Naive thymus-derived CD4-positive, alpha-beta T cell (primary cell): ENCODE measurements at regions not wholly inside any gene's neighbourhood (a gene's known extent, or its start where the extent isn't known, plus 50 kb on each side); places are given as distances from the start of the nearest gene placed in this dataset.

Experiments
- ATAC-seq: fragments of 150-1000 bp; cut with Tn5 transposase; 2 replicates; pipeline ENCODE4 v1.10.0; 2021; ENCODE audit warnings: mild to moderate bottlenecking, moderate library complexity
- CTCF ChIA-PET: fragments of 350-600 bp; sonication (Branson Sonifier 250); formaldehyde crosslinking; loops from one replicate; lab custom pipeline; 2021; ENCODE audit warnings: antibody characterized with exemption; lab: Charles Lee
- POLR2A ChIA-PET: fragments of 350-600 bp; sonication (Branson Sonifier 250); formaldehyde crosslinking; loops from one replicate; lab custom pipeline; 2021; ENCODE audit warnings: antibody characterized with exemption, inconsistent platforms; lab: Charles Lee
- DNase-seq, 9 donors: peaks; one replicate each; pipeline versions ENCODE4 v3.0.0 to v3.0.0-alpha.2; 2020 to 2022; ENCODE audit warnings: mixed read lengths in 1 of 9
- H3K27ac ChIP-seq: one replicate; pipeline ENCODE4 v1.7.0; 2013; ENCODE audit warnings: mild to moderate bottlenecking, low read depth, low read length, moderate library complexity
- H3K27me3 ChIP-seq, 2 donors: one replicate each; pipeline ENCODE4 v1.7.0; 2013; ENCODE audit warnings: low read length in 2 of 2, mild to moderate bottlenecking in 2 of 2, moderate library complexity in 2 of 2; ENCODE audit not compliant: control insufficient read depth in 2 of 2, insufficient read depth in 2 of 2
- H3K36me3 ChIP-seq, 3 experiments: 1 replicate in 2 of 3; 2 replicates in 1 of 3; pipeline ENCODE4 v1.7.0; 2013; ENCODE audit warnings: low read length in 3 of 3, mild to moderate bottlenecking in 3 of 3, moderate library complexity in 1 of 3; ENCODE audit not compliant: insufficient read depth in 3 of 3, control insufficient read depth in 2 of 3
- H3K4me1 ChIP-seq, 2 donors: one replicate each; pipeline ENCODE4 v1.7.0; 2013; ENCODE audit warnings: low read length in 2 of 2, mild to moderate bottlenecking in 2 of 2, moderate library complexity in 1 of 2; ENCODE audit not compliant: control insufficient read depth in 2 of 2, insufficient read depth in 2 of 2
- H3K4me3 ChIP-seq: 2 replicates; pipeline ENCODE4 v1.7.0; 2013; ENCODE audit warnings: mild to moderate bottlenecking, low read length
- H3K9me3 ChIP-seq, 3 experiments: 1 replicate in 2 of 3; 2 replicates in 1 of 3; pipeline ENCODE4 v1.7.0; 2013; ENCODE audit warnings: low read length in 3 of 3; ENCODE audit not compliant: control insufficient read depth in 2 of 3
- H3K27ac Mint-ChIP-seq, 9 donors: one replicate each; pipeline ENCODE4 v1.8.0; 2020 to 2022; ENCODE audit warnings: mixed read lengths in 9 of 9, mild to moderate bottlenecking in 8 of 9, moderate library complexity in 5 of 9, inconsistent platforms in 2 of 9
- H3K27me3 Mint-ChIP-seq, 5 donors: one replicate each; pipeline ENCODE4 v1.8.0; 2021 to 2022; ENCODE audit warnings: mixed read lengths in 5 of 5, mild to moderate bottlenecking in 1 of 5
- H3K36me3 Mint-ChIP-seq, 5 donors: one replicate each; pipeline ENCODE4 v1.8.0; 2020 to 2022; ENCODE audit warnings: mixed read lengths in 5 of 5, mild to moderate bottlenecking in 3 of 5, inconsistent platforms in 1 of 5
- H3K4me1 Mint-ChIP-seq, 7 donors: one replicate each; pipeline ENCODE4 v1.8.0; 2020 to 2022; ENCODE audit warnings: mixed read lengths in 7 of 7, mild to moderate bottlenecking in 3 of 7, inconsistent platforms in 1 of 7
- H3K4me3 Mint-ChIP-seq, 10 donors: one replicate each; pipeline ENCODE4 v1.8.0; 2020 to 2022; ENCODE audit warnings: mild to moderate bottlenecking in 10 of 10, mixed read lengths in 10 of 10, moderate library complexity in 6 of 10, inconsistent platforms in 2 of 10
- H3K9me3 Mint-ChIP-seq, 11 donors: one replicate each; pipeline ENCODE4 v1.8.0; 2020 to 2022; ENCODE audit warnings: mixed read lengths in 11 of 11, mild to moderate bottlenecking in 4 of 11, inconsistent platforms in 1 of 11, moderate library complexity in 1 of 11
- intact Hi-C, 2 donors: fragments of 100-400 bp; cut with micrococcal nuclease; formaldehyde crosslinking; loops; one replicate each; pipeline ENCODE4 v1.15.1; 2023

DNA sequence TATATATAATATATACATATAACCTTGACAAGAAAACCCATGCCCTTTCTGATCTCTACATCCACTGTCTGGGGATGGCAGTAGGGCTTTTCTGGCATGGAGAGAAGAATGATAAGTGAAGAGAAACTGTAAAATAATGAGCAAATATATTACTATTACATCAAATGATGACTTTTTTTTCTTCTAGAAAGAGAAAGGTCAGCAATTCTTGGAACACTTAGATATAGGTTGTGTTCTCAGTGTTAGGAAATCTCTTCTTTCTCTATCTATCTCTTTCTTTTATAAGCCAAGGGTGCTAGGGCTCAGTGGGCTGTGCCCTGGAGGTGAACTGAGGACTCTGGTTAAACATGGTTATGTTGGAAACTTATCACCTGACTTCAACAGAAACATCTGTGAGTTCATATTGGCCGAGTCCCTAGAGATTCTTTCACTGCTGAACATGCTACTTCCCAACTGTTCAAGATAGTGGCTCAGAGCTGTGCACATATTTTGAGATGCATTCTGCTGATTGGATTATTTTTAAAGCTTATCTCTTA is 265.1 kb downstream of the GBA3 start:
- DNase-seq (no peak), ATAC-seq (no peak)
- Histone ChIP-seq H3K4me3 (no peak overlapping the region), H3K9me3 (no peaks in the 10 kb centered on the region), H3K36me3 (no peaks in the 10 kb centered on the region), H3K27me3 (no peaks in the 10 kb centered on the region), H3K27ac (no peak overlapping the region), H3K4me1 (no peaks in the 10 kb centered on the region)
- no peak overlapping the region for H3K4me3 Mint-ChIP-seq
- H3K36me3 Mint-ChIP-seq = no peaks in the 10 kb centered on the region
- H3K9me3 Mint-ChIP-seq = peaks cover 0 to 5% (median 0%) of the 10 kb centered on the region in 11 donors
- ChIA-PET POLR2A (no interaction called here), CTCF (no interaction called here)
- H3K4me1 Mint-ChIP-seq = no peaks in the 10 kb centered on the region
- intact Hi-C loops = no loop called here
- H3K27ac Mint-ChIP-seq = no peak overlapping the region
- H3K27me3 Mint-ChIP-seq = peaks cover 0 to 6% (median 0%) of the 10 kb centered on the region in 5 donors

DNA sequence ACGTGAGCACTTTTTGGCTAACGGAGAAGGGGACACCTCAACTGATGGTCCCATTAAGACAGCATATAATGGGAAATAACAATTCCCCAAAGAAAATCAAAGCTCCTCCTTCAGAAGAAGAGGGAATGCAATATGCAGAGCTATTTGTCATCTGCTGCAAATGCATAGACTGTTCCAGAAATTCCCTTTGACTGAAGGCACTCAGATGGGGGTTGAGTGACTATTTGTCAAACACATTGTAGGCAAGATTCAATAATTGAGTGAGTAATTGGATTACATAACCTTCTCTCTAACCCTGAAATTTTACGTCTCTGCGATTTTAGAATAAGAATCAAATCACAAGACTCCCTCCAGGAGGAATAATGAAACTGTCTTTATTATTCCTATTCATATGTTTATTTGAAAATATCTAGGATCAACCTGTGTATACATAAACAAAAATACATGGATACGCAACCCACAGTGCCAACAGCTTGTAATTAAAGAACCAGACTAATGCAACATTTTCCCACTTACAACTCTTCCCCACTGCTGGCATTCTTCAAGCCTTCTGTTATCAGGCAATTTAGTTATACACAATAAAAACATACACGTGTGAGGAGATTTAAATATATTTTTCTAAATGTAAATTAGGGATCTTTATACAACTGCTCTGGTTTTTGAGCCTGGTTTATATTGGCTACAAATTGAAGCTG is 256.6 kb downstream of the GBA3 start:
- no peak for DNase-seq
- H3K4me1 ChIP-seq = no peaks in the 10 kb centered on the region
- Mint-ChIP-seq H3K9me3 (peaks cover 0 to 6% (median 0%) of the 10 kb centered on the region in 11 donors), H3K36me3 (no peaks in the 10 kb centered on the region), H3K4me1 (no peaks in the 10 kb centered on the region), H3K27me3 (no peaks in the 10 kb centered on the region), H3K4me3 (no peak overlapping the region), H3K27ac (no peak overlapping the region)
- POLR2A ChIA-PET = no interaction called here
- ATAC-seq = no peak
- no peak overlapping the region for H3K4me3 ChIP-seq
- H3K36me3 ChIP-seq = no peaks in the 10 kb centered on the region
- CTCF ChIA-PET = interaction anchor here (1.0 kb wide), 1 partner anchor 10 kb away, joined by 4 read pairs; no protein-coding TSS in a partner anchor
- no peak overlapping the region for H3K27ac ChIP-seq
- no peaks in the 10 kb centered on the region for H3K27me3 ChIP-seq
- intact Hi-C loops = no loop called here
- no peaks in the 10 kb centered on the region for H3K9me3 ChIP-seq

DNA sequence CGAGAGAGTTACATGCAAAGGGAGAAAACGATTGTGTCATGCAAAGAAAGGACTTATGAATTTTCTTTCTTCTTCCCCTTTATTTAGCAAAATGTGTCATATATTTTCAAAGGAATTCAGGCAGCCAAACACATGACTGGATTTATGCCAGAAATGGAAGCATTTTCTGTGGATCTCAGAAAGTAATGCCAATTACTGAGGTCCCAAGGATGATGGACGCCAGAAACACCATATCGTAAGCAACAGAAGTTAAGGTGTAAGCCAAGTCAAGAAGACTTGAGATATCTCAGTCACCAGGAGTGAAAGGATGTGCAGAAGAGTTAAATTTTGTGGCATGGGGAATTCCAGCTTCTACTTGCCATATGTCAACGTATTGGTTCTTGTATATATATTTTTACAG is 255.1 kb downstream of the GBA3 start:
- H3K27me3 ChIP-seq = no peaks in the 10 kb centered on the region
- no peak overlapping the region for H3K27ac ChIP-seq
- Mint-ChIP-seq H3K27me3 (no peaks in the 10 kb centered on the region), H3K4me3 (no peak overlapping the region), H3K4me1 (no peaks in the 10 kb centered on the region), H3K27ac (no peak overlapping the region), H3K36me3 (no peaks in the 10 kb centered on the region), H3K9me3 (peaks cover 0 to 5% (median 0%) of the 10 kb centered on the region in 11 donors)
- intact Hi-C loops = no loop called here
- H3K4me3 ChIP-seq = no peak overlapping the region
- H3K36me3 ChIP-seq = no peaks in the 10 kb centered on the region
- CTCF ChIA-PET = no interaction called here
- POLR2A ChIA-PET = no interaction called here
- no peak for DNase-seq
- H3K4me1 ChIP-seq = no peaks in the 10 kb centered on the region
- ATAC-seq = no peak
- no peaks in the 10 kb centered on the region for H3K9me3 ChIP-seq

DNA sequence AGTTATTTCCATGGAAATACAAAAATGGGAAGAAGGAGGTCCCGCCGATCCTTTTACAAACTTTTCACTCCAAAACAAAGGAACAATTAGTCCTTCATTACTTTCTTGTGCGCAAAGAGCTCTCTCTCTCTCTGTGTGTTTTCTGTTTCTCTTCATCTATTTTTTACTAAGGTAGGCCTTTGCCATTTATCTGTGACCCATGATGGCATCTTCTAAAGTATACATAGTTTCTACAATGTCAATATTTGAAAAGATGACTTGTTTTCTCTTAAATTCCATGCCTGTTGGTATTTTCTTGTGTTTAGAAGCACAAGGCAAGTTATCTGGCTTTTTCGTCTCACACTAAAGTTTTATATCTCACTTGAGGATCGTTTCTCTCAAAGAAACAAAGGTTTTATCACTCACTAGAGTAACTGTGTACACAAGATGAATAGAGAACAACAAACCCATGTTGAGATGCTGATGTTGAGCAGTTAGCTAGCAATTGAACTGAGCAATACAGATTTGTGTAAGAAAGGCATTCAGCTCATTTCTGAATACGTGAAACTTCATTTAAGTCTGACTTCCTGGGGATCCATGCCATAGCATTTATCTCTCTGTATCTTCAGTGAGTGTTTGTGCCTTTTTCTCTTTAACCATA is 250.3 kb downstream of the GBA3 start:
- Mint-ChIP-seq H3K27ac (no peak overlapping the region), H3K9me3 (peaks cover 0 to 5% (median 0%) of the 10 kb centered on the region in 11 donors), H3K4me3 (no peak overlapping the region), H3K4me1 (no peaks in the 10 kb centered on the region), H3K36me3 (no peaks in the 10 kb centered on the region), H3K27me3 (peaks cover 0 to 5% (median 0%) of the 10 kb centered on the region in 5 donors)
- CTCF ChIA-PET = interaction anchor here (0.7 kb wide), 1 partner anchor 47 kb away, joined by 3 read pairs; no protein-coding TSS in a partner anchor
- Histone ChIP-seq H3K4me1 (no peaks in the 10 kb centered on the region), H3K36me3 (no peaks in the 10 kb centered on the region), H3K9me3 (no peaks in the 10 kb centered on the region), H3K27ac (no peak overlapping the region), H3K27me3 (no peaks in the 10 kb centered on the region), H3K4me3 (no peak overlapping the region)
- ATAC-seq = no peak
- POLR2A ChIA-PET = interaction anchor here (0.7 kb wide), 1 partner anchor 1447 kb away, joined by 4 read pairs; no protein-coding TSS in a partner anchor
- DNase-seq = no peak
- intact Hi-C loops = no loop called here

DNA sequence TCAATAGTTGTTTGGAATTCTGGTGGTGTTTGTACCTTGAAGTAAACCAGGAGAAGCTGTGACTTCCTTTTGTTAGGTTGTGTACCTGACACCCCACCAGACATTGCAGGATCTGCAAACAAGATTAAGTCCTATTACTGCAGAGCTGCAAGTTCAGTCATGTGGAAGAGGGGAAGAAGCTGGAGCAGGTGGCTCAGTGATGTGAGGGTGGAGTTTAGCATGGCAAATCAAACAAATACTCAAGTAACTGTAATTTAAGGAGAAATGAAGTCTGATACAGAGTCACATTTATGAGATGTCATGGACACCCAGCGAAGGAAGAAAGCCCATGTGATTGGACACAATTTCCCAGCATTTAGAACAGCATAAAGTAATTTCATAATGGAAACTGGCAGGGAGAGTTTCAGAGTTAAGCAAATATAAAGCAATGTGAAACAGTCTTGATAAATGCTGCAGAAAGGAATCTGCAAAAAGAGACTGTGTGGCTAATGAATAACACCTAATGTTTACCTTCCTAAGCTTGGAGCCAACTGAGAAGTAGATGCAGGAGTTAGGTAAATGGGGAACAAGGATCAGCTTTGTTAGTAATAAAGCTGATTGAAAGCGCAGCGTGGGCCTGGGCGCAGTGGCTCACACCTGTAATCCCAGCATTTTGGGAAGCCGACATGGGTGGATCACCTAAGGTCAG is 249.1 kb downstream of the GBA3 start:
- Mint-ChIP-seq H3K4me1 (no peaks in the 10 kb centered on the region), H3K4me3 (no peak overlapping the region), H3K27me3 (peaks cover 0 to 5% (median 0%) of the 10 kb centered on the region in 5 donors), H3K9me3 (peaks cover 0 to 4% (median 0%) of the 10 kb centered on the region in 11 donors), H3K36me3 (no peaks in the 10 kb centered on the region), H3K27ac (no peak overlapping the region)
- Histone ChIP-seq H3K4me3 (no peak overlapping the region), H3K4me1 (no peaks in the 10 kb centered on the region), H3K36me3 (no peaks in the 10 kb centered on the region), H3K27me3 (no peaks in the 10 kb centered on the region), H3K27ac (no peak overlapping the region), H3K9me3 (no peaks in the 10 kb centered on the region)
- CTCF ChIA-PET = no interaction called here
- intact Hi-C loops = no loop called here
- ATAC-seq (no peak), DNase-seq (no peak)
- POLR2A ChIA-PET = no interaction called here

DNA sequence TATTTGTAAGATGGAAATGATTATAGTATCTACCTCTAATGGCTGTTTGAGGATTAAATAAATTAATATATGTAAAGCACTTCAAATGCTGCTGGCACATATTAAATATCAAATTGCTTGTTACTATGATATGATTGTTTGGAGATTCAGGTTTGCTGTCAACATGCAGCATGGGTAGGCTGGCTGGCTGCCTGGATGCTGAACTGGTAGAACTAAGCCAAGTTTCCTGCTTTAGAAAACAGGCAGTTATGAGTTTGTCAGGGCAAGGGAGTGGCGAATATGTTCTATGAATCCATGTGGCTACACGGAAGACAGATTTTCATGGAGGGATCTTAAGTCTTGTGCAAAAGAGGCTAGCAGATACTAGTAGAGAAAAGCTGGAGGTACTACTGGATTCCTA is 239.6 kb downstream of the GBA3 start:
- H3K4me1 Mint-ChIP-seq = no peaks in the 10 kb centered on the region
- intact Hi-C loops = no loop called here
- H3K9me3 Mint-ChIP-seq = peaks cover 0 to 6% (median 2%) of the 10 kb centered on the region in 11 donors
- Histone ChIP-seq H3K4me3 (no peak overlapping the region), H3K4me1 (no peaks in the 10 kb centered on the region), H3K36me3 (no peaks in the 10 kb centered on the region), H3K27me3 (no peaks in the 10 kb centered on the region), H3K9me3 (no peaks in the 10 kb centered on the region), H3K27ac (no peak overlapping the region)
- no peak overlapping the region for H3K27ac Mint-ChIP-seq
- H3K36me3 Mint-ChIP-seq = no peaks in the 10 kb centered on the region
- DNase-seq = no peak
- ChIA-PET POLR2A (no interaction called here), CTCF (no interaction called here)
- peaks cover 0 to 4% (median 0%) of the 10 kb centered on the region in 5 donors for H3K27me3 Mint-ChIP-seq
- H3K4me3 Mint-ChIP-seq = no peak overlapping the region
- ATAC-seq = no peak
